HL-60 (cell line): ENCODE measurements at regions not wholly inside any gene's neighbourhood (a gene's known extent, or its start where the extent isn't known, plus 50 kb on each side); places are given as distances from the start of the nearest gene placed in this dataset.

Experiments used
- DNase-seq, 2 experiments: peaks; one replicate each; pipeline ENCODE4 v3.0.0-alpha.2; 2010 to 2020; ENCODE audit warnings: low read depth in 1 of 2, low spot score in 1 of 2
- H3K27ac ChIP-seq: fragments of 250-450 bp; sonication (Bioruptor Pico); replicated peaks from 2 replicates; pipeline ENCODE4 v1.5.1; 2020; ENCODE audit warnings: mild to moderate bottlenecking, moderate library complexity
- H3K27me3 ChIP-seq: fragments of 250-450 bp; sonication (Bioruptor Pico); 2 replicates; pipeline ENCODE4 v1.5.1; 2021; ENCODE audit warnings: mild to moderate bottlenecking, moderate library complexity; ENCODE audit not compliant: insufficient read depth, poor library complexity, severe bottlenecking
- H3K4me3 ChIP-seq: replicated peaks from 2 replicates; pipeline ENCODE4 v1.5.1; 2011; ENCODE audit warnings: mild to moderate bottlenecking, control low read depth, low read length; ENCODE audit not compliant: insufficient read depth
- GABPA ChIP-seq: IDR thresholded peaks from 2 replicates; pipeline ENCODE4 v1.6.1; 2012; ENCODE audit warnings: low read depth
- POLR2AphosphoS5 ChIP-seq: IDR thresholded peaks from 2 replicates; pipeline ENCODE4 v1.6.1; 2012; ENCODE audit warnings: low read depth
- REST ChIP-seq: IDR thresholded peaks from 2 replicates; pipeline ENCODE4 v1.6.1; 2012; ENCODE audit warnings: low read depth; ENCODE audit not compliant: insufficient replicate concordance
- SPI1 ChIP-seq: IDR thresholded peaks from 2 replicates; pipeline ENCODE4 v1.6.1; 2012; ENCODE audit warnings: low read depth, mild to moderate bottlenecking, borderline replicate concordance
- TF ChIP-seq, protein P1 (sequence below): IDR thresholded peaks from one replicate; pipeline ENCODE4 v1.5.1; 2011; ENCODE audit warnings: low read length, control low read depth, inconsistent platforms; ENCODE audit not compliant: insufficient read depth

- TF ChIP-seq, protein P1, sequence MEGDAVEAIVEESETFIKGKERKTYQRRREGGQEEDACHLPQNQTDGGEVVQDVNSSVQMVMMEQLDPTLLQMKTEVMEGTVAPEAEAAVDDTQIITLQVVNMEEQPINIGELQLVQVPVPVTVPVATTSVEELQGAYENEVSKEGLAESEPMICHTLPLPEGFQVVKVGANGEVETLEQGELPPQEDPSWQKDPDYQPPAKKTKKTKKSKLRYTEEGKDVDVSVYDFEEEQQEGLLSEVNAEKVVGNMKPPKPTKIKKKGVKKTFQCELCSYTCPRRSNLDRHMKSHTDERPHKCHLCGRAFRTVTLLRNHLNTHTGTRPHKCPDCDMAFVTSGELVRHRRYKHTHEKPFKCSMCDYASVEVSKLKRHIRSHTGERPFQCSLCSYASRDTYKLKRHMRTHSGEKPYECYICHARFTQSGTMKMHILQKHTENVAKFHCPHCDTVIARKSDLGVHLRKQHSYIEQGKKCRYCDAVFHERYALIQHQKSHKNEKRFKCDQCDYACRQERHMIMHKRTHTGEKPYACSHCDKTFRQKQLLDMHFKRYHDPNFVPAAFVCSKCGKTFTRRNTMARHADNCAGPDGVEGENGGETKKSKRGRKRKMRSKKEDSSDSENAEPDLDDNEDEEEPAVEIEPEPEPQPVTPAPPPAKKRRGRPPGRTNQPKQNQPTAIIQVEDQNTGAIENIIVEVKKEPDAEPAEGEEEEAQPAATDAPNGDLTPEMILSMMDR: no peak
- TF ChIP-seq SPI1: no peak
- no peak for TF ChIP-seq POLR2AphosphoS5
- TF ChIP-seq REST: no peak
- no peak for TF ChIP-seq GABPA
These were observed 398.8 kb downstream of the ZSWIM6 start for GRCh38 chr5:61730866-61731265.

DNA sequence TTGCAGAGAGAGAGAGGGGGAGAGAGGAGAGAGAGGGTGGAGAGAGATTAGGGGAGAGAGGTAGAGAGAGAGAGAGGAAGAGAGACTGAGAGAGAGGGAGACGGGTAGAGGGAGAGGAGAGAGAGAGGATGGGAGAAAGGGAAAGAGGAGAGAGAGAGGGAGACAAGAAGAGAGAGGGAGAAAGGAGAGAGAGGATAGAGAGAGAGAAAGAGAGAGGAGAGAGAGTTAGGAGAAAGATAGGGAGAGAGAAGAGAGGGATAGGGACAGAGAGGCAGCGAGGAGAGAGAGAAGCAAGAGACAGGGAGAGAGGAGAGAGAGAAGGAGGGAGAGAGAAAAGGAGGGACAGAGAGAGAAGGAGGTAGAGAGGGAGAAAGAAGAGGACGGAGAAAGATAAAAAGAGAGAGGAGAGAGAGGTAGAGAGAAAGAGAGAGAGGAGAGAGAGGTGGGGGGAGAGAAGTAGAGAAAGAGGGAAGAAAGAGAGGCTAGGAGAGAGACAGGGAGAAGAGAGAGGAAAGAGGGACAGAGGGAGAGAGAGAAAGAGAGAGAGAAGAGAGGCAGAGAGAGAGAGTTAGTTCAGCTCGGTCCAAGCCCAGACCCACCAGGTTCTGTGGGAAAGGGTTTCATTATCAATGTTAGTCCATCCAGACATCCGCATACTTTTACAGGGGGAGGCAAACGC lies 399.3 kb downstream of the ZSWIM6 start:
- Histone ChIP-seq H3K27me3 (no peaks in the 10 kb centered on the region), H3K27ac (no peak overlapping the region), H3K4me3 (no peak overlapping the region)
- DNase-seq: no peak
- no peak for TF ChIP-seq REST
- TF ChIP-seq POLR2AphosphoS5: no peak
- no peak for TF ChIP-seq GABPA
- no peak for TF ChIP-seq SPI1
- TF ChIP-seq, protein P1: no peak

More at GRCh38 chr5:61730866-61731265, 398.8 kb downstream of the ZSWIM6 start:
- H3K4me3 ChIP-seq: no peak overlapping the region
- H3K27me3 ChIP-seq: no peaks in the 10 kb centered on the region
- H3K27ac ChIP-seq: no peak overlapping the region
- no peak for DNase-seq

GRCh38 chr5:61731946-61732314 lies 399.9 kb downstream of the ZSWIM6 start:
- Histone ChIP-seq H3K27me3 (no peaks in the 10 kb centered on the region), H3K27ac (no peak overlapping the region), H3K4me3 (no peak overlapping the region)
- no peak for DNase-seq
- TF ChIP-seq REST (no peak), GABPA (no peak), POLR2AphosphoS5 (no peak), SPI1 (no peak)
- TF ChIP-seq, protein P1: no peak
